ENCODE measurements at regions not wholly inside any gene's neighbourhood (a gene's known extent, or its start where the extent isn't known, plus 50 kb on each side); places are given as distances from the start of the nearest gene placed in this dataset.
"Not testable (repeated sequence)": the region's sequence is repeated elsewhere in the genome, so short reads cannot be mapped to it uniquely, and the experiment has no call there.

GRCh38 chr11:71331631-71332030 is 79.3 kb upstream of the SHANK2 start:
- no peak for FAIRE-seq

GRCh38 chr11:71330996-71331395 is 78.6 kb upstream of the SHANK2 start:
- FAIRE-seq, result no peak

- no peak for FAIRE-seq
These were observed 78.0 kb upstream of the SHANK2 start for GRCh38 chr11:71330349-71330748.

- FAIRE-seq, result no peak
These were observed 77.4 kb upstream of the SHANK2 start for GRCh38 chr11:71329786-71330185.

GRCh38 chr11:71329165-71329510 is 76.8 kb upstream of the SHANK2 start:
- no peak for FAIRE-seq

- FAIRE-seq, result no peak
These were observed 75.0 kb upstream of the SHANK2 start for GRCh38 chr11:71327156-71328085.

- FAIRE-seq, result no peak
These were observed 74.1 kb upstream of the SHANK2 start for GRCh38 chr11:71326328-71326940.

- FAIRE-seq, result no peak
These were observed 73.3 kb upstream of the SHANK2 start for GRCh38 chr11:71325418-71326327.

GRCh38 chr11:71324788-71325417 is 72.5 kb upstream of the SHANK2 start:
- no peak for FAIRE-seq

- FAIRE-seq, result no peak
These were observed 71.6 kb upstream of the SHANK2 start for GRCh38 chr11:71323876-71324526.

- no peak for FAIRE-seq
These were observed 70.6 kb upstream of the SHANK2 start for GRCh38 chr11:71322861-71323582.

GRCh38 chr11:71322192-71322735 is 69.9 kb upstream of the SHANK2 start:
- FAIRE-seq, result no peak

- no peak for FAIRE-seq
These were observed 69.2 kb upstream of the SHANK2 start for GRCh38 chr11:71321433-71322191.

- no peak for FAIRE-seq
These were observed 64.3 kb upstream of the SHANK2 start for GRCh38 chr11:71316701-71317100.

GRCh38 chr11:71312616-71313015 is 60.2 kb upstream of the SHANK2 start:
- not testable (repeated sequence) for FAIRE-seq

GRCh38 chr11:71311928-71312510 is 59.6 kb upstream of the SHANK2 start:
- FAIRE-seq, result no peak

GRCh38 chr11:71311176-71311925 is 59.0 kb upstream of the SHANK2 start:
- FAIRE-seq, result no peak

GRCh38 chr11:71310184-71310583 is 57.8 kb upstream of the SHANK2 start:
- no peak for FAIRE-seq

GRCh38 chr11:71309611-71310010 is 57.2 kb upstream of the SHANK2 start:
- FAIRE-seq, result no peak
